Mesenteric fat pad (tissue), 1 donor: ENCODE measurements at regions not wholly inside any gene's neighbourhood (a gene's known extent, or its start where the extent isn't known, plus 50 kb on each side); places are given as distances from the start of the nearest gene placed in this dataset.
"Not testable (repeated sequence)": the region's sequence is repeated elsewhere in the genome, so short reads cannot be mapped to it uniquely, and the experiment has no call there.

ENCODE experiments used
- DNase-seq: peaks from one replicate; pipeline ENCODE4 v3.0.0-alpha.2; 2020; ENCODE audit warnings: low spot score
- donor health status: DM: yes; HTN: yes; CAD: no.

GRCh38 chr4:66062921-66063320 is 392.6 kb upstream of the EPHA5 start:
- no peak for DNase-seq

GRCh38 chr4:66062044-66062443 is 391.8 kb upstream of the EPHA5 start:
- no peak for DNase-seq

GRCh38 chr4:66059556-66059955 is 389.3 kb upstream of the EPHA5 start:
- DNase-seq = no peak

DNA sequence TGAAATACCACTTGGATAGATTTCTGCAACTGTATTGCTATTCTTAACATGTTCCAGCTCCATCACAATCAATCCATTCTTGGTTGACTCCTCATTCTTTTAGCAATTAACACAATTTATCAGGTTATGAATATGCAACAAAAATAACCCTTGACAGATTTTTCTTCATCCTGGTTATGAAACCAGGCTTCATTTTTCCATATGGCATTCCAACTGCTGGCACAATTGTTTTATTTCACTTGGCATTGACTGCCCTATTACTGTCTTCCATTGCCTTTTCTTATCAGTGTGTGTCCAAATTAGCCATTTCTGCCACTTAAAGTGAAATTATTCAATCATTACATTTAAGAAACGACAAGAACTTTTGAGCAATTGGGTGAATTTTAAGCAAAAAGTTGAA is 388.8 kb upstream of the EPHA5 start:
- DNase-seq = no peak

GRCh38 chr4:66055999-66056398 is 385.7 kb upstream of the EPHA5 start:
- no peak for DNase-seq

GRCh38 chr4:66052426-66052825 is 382.1 kb upstream of the EPHA5 start:
- no peak for DNase-seq

DNA sequence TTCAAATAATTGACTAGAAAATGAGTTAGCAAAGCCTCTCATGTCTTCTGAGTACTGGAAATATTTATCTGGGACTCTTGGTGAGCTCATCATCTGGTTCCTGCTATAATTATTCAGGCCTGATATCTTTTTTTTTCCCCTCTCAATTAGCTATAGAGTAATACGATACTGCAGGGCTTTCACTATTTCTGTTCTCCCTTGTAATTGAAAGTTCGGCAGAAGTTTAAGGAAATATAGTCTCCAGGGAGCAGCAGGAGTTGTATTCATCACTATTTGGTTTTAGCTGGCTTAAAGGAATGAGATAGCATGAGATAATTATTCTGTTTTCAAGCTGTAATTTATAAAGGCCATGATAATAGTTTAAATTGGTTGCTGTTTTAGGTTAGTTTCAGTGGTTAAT is 378.6 kb upstream of the EPHA5 start:
- no peak for DNase-seq

GRCh38 chr4:66045913-66046312 is 375.6 kb upstream of the EPHA5 start:
- no peak for DNase-seq

GRCh38 chr4:66035701-66036100 is 365.4 kb upstream of the EPHA5 start:
- no peak for DNase-seq

- no peak for DNase-seq
These were observed 364.4 kb upstream of the EPHA5 start for GRCh38 chr4:66034671-66035070.

DNA sequence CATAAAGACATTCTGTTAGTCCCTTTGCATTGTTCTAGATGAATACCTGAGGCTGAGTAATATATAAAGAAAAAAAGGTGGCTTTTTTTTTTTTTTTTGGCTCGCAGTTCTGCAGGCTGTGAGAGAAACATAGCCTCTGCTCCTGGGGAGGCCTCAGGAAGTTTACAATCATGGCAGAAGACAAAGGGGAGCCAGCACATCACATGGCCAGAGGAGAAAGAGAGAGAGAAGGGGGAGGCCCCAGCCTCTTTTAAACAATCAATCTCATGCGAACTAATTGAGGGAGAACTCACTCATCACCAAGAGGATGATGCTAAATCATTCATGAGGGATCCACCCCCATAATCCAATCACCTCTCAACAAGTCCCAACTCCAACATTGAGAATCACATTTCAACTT is 364.0 kb upstream of the EPHA5 start:
- DNase-seq = no peak

- no peak for DNase-seq
These were observed 362.3 kb upstream of the EPHA5 start for GRCh38 chr4:66032571-66032970.

- DNase-seq = no peak
These were observed 358.4 kb upstream of the EPHA5 start for GRCh38 chr4:66028668-66029067.

GRCh38 chr4:66023061-66023460 is 352.8 kb upstream of the EPHA5 start:
- no peak for DNase-seq

GRCh38 chr4:66017671-66018070 is 347.4 kb upstream of the EPHA5 start:
- no peak for DNase-seq

- DNase-seq = no peak
These were observed 346.0 kb upstream of the EPHA5 start for GRCh38 chr4:66016240-66016639.

DNA sequence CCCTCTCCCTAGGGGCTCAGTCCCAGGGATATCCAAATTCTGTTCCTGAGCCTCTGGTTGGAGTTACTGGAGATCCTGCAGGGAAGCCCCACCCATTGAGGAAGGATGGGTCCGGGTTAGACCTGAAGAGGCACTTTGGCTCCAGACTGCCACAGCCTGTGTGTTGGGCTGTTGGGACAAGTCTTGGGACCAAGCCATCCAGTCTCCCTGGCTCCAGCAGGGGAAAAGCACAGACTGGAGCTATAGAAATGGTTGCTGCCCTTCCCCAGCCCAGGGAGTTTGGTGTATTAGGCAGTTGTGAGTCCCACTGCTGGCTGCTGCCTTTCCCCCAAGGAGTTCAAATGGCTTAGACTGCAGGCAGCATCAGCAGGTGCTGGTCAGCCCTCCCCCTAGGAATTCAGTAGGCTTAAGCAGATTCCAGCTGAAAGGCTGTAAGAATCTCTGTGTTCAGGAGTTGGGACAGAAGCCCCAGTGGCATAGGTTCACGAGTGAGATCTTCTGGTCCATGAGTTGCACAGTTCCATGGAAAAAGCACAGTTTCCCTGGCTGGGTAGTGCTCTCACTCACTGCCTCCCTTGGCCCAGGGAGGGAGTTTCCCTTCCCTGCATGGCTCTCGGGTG is 344.0 kb upstream of the EPHA5 start:
- no peak for DNase-seq

- DNase-seq = no peak
These were observed 330.3 kb upstream of the EPHA5 start for GRCh38 chr4:66000510-66001117.

DNA sequence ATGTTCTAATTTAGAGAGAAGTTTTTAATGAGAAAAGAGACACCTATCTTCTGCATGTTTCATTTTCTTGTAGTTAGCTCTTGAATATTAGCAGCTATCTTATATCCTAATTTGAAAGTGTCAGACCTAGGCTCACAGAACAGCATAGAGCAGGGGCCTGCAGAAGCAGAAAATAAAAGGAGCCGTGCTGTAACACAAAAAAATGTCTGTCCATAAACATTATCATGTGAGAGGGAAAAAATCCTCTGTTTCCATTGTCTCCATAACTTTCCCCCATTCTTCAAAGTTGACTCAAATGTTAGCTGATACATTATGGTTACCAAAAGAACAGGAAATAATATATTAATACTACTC is 329.2 kb upstream of the EPHA5 start:
- no peak for DNase-seq

DNA sequence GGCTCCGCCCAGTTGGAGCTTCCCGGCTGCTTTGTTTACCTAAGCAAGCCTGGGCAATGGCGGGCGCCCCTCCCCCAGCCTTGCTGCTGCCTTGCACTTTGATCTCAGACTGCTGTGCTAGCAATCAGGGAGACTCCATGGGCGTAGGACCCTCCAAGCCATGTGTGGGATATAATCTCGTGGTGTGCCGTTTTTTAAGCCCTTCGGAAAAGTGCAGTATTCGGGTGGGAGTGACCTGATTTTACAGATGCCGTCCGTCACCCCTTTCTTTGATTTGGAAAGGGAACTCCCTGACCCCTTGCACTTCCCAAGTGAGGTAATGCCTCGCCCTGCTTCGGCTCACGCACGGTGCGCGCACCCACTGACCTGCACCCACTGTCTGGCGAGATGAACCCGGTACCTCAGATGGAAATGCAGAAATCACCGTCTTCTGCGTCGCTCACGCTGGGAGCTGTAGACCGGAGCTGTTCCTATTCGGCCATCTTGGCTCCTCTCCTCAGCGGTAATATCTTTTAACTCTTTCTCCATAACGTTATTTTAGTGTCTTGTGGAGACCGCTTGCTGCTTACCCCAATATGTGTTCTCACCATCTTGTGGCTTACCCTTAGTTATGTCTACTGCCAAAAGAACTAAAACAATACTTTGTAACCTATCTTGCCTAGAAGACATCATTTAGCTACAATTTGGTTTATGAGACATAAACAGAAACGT is 328.7 kb upstream of the EPHA5 start:
- not testable (repeated sequence) for DNase-seq

GRCh38 chr4:65983061-65983460 is 312.8 kb upstream of the EPHA5 start:
- no peak for DNase-seq

DNA sequence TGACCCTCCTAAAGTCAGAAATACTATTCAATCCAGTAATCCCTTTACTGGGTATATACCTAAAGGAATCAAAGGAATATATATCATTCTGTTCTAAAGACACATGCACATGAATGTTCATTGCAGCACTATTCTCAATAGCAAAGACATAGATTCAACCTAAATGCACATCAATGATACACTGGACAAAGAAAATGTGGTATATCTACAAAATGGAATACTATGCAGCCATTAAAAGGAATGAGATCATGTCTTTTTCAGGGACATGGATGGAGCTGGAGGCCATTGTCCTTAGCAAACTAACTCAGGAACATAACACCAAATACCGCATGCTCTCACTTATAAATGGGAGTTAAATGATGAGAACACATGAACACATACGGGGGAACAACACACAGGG is 306.0 kb upstream of the EPHA5 start:
- no peak for DNase-seq

DNA sequence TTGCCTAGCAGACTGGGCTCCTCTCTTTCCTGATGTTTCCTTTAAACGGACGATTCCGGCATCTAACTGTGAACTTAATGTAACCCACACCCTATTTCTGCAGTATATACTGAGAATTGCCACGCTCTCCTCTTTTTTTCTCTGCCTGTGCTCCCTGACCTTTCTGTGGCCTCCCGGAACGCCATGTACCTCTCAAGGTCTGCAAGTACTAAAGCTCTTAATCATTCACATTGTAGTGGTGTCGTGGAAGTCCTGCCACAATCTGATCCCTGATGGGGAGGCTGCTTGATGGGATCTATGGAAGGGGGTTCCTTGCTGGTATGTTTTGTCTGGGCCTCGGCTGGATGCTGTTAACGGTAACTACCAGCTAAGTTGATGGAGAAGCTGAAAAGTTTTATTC is 302.9 kb upstream of the EPHA5 start:
- DNase-seq = no peak
